Urothelium cell line (cell line): ENCODE measurements at regions not wholly inside any gene's neighbourhood (a gene's known extent, or its start where the extent isn't known, plus 50 kb on each side); places are given as distances from the start of the nearest gene placed in this dataset.

Experiments used
- DNase-seq: peaks from one replicate; pipeline ENCODE4 v3.0.0; 2011; ENCODE audit warnings: low spot score, mixed read lengths
- FAIRE-seq: peaks from 2 replicates; lab custom pipeline; 2011; peaks lifted over from hg19 to GRCh38; lab: Jason Lieb, UNC

DNA sequence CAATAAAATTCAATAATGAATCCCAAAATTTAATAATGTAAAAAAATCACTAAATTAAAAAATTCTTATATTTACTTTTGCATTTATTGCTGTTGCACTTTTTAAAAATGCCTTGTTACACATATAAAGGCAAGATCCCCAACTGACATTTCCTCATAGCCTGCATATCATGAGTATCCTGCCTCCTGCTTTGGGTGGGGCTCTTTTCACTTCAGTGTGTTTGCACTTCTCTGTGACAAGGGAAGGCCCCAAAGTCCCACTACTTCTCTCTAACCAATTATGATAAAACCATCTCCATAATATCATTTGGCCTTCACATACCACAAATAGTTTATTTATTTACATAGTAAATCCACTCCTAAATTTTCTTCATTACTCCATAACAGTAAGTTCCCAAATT lies 446.1 kb upstream of the MARCKS start:
- no peak for FAIRE-seq
- no peak for DNase-seq

DNA sequence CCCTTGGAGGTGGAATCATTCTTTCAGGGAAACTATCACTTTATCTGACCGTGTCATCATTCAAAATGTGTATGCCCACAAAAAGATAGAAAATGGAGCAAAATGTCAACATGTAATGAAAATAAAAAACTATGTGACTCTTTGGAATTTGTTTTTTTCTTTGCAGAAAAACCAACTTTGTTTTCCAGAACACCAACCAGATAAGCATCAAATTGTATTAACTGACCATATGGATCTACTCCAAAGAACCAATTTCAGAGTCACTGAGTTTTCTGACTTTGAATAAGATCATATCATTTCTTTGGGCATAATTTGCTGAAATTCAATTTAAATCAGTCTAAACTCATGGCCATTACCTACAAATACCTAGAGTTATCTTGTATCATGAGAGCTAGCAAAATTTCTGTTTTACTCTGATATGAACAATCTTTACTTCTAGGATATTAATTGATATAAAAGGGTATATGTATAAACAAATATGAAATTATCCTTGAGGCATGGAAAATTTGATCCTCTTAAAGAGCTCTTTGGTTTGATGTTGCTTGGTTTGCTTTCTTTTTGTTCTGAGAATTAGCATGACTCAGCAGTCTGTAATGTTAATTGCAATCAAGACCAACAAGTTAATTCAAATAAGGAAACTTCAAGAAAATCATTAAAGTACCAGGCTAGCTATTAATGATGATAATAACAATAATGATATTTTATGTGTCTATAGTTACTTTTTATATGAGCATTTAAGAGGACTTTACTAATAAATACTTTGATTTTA lies 444.4 kb upstream of the MARCKS start:
- no peak for FAIRE-seq
- DNase-seq = no peak

GRCh38 chr6:113414511-113414910 lies 442.6 kb upstream of the MARCKS start:
- FAIRE-seq (no peak), DNase-seq (peak; percentile 19)

DNA sequence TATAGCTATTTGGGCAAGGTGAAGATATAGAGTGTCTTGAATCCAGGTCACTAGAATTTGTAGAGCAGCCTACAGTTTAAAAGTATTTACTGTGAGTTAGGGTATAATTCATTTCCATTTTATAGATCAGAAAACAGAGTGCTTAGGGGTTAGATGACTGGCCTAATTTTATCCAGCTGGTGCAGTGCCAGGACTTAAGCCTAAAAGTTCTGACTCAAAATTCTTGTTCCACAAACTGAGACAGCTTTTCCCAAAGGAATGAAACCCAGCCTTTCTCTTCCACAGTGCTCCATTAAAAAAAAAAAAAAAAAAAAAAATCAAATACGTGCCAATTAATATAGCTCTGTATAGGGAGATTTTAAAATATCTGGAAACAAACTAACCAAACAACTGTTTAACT lies 441.0 kb upstream of the MARCKS start:
- no peak for FAIRE-seq
- no peak for DNase-seq

DNA sequence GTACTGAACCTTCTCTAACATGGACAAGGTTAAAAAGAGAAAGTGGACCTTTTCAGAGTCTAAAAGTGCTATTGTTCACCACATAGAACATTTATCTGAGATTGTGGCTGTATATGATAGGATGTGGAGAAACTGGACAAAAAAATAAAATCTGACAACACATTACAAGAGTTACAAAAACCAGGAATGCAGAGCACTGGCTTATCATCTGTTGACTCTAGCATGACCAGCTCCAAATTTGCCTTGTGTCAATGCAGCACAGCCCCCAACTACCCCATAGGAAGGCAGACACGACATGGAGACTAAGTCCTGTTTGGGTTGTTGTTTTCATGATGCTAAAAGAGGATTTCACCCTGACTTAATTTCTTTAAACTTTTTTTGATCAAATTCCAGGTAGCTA lies 436.9 kb upstream of the MARCKS start:
- DNase-seq (no peak), FAIRE-seq (no peak)

- DNase-seq = no peak
- FAIRE-seq = no peak
Observed at GRCh38 chr6:113421997-113422396, 435.1 kb upstream of the MARCKS start.

DNA sequence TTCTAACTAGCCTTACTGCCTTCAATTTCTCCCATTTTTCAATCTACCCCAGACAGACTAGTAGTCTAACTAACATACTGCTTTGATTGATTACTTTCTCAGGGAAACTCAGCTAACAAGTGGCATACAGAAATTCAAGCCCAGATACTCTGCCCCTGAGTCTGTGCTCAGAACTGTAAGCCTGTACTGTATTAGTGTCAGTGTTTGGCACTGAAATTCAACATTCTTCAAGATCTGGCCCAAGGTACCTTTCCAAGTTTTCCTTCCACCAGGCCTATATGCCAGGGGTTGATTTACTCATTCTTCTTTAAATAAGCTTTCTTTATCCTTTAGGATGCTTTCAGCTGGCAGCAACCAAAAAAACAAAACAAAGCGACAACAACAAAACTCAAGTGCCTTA lies 433.2 kb upstream of the MARCKS start:
- DNase-seq (no peak), FAIRE-seq (no peak)

DNA sequence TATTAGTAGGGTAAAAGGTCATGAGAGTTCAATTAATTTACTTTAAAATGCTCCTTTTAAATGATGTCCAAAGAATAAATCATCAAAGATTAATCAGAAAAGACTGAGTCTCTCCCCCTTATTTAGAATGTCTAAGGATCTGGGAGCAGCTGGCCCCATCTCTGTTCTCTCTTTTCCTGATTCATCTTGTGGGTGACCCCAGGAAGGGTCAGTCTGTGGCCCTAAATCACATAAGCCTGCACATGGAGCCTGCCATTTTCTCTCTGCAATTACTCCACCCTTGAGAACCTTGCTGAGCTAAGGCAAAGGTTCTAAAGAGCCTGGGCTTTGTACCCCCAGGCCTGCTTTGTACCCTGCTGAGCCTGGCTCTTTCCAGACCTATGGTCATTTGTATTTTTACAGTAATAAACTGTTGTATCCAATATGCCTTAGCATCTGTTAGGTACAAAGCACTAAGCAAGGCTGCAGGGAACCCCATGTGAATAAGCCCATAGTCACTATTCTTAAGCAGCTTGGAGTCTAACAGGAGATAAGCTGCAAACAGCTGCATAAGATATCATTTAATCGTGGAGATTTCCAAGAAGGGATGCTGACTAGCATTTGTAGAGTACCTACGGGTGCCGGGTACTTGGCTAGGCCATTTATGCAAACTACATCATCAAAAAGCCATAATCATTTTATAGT lies 431.0 kb upstream of the MARCKS start:
- FAIRE-seq (no peak), DNase-seq (no peak)

GRCh38 chr6:113427617-113428016 lies 429.5 kb upstream of the MARCKS start:
- FAIRE-seq (no peak), DNase-seq (no peak)

GRCh38 chr6:113428702-113429101 lies 428.4 kb upstream of the MARCKS start:
- FAIRE-seq (no peak), DNase-seq (no peak)

GRCh38 chr6:113432521-113433334 lies 424.4 kb upstream of the MARCKS start:
- DNase-seq (no peak), FAIRE-seq (no peak)

GRCh38 chr6:113433335-113433991 lies 423.7 kb upstream of the MARCKS start:
- DNase-seq (no peak), FAIRE-seq (no peak)

GRCh38 chr6:113434641-113435040 lies 422.5 kb upstream of the MARCKS start:
- DNase-seq (no peak), FAIRE-seq (no peak)

DNA sequence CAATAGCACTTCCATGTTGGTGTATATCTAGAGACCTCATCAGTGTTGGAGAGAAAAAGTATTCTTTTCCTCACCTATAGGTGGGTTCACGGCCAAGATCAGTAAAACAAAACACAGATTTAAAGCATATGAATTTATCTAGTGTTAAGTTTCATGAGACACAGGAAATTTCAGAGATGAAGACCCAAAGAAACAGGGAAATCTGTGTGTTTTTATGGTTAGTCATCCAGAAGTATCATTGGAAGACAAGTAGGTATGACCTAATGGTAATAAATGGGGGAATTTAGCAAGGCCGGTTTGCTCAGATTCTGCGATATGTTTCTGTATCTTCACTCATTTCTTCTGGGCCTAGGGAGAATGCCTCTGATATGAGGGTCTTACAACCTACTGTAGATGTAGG lies 419.6 kb upstream of the MARCKS start:
- DNase-seq (no peak), FAIRE-seq (no peak)

GRCh38 chr6:113439866-113440265 lies 417.3 kb upstream of the MARCKS start:
- FAIRE-seq = no peak
- no peak for DNase-seq

DNA sequence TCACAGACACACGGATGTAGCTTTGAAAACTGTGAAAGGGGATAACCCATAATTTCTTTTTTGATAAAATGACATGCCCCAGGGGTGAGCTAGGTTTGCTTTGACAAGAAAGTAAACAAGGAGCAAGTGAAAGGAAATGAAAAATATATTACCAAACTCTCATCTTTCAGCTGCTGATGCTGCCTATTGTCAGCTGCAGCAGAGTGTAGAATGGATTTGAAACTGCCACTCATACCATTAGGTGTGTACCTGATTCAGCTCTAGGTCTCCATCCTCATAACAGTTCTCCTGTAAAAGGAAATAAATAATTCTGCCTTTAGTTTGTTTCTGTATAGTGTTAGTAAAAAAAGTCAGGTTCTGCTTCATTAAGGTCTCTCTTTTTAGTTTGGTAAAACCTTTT lies 415.1 kb upstream of the MARCKS start:
- DNase-seq (no peak), FAIRE-seq (no peak)

- no peak for FAIRE-seq
- no peak for DNase-seq
Observed at GRCh38 chr6:113445201-113445600, 411.9 kb upstream of the MARCKS start.

DNA sequence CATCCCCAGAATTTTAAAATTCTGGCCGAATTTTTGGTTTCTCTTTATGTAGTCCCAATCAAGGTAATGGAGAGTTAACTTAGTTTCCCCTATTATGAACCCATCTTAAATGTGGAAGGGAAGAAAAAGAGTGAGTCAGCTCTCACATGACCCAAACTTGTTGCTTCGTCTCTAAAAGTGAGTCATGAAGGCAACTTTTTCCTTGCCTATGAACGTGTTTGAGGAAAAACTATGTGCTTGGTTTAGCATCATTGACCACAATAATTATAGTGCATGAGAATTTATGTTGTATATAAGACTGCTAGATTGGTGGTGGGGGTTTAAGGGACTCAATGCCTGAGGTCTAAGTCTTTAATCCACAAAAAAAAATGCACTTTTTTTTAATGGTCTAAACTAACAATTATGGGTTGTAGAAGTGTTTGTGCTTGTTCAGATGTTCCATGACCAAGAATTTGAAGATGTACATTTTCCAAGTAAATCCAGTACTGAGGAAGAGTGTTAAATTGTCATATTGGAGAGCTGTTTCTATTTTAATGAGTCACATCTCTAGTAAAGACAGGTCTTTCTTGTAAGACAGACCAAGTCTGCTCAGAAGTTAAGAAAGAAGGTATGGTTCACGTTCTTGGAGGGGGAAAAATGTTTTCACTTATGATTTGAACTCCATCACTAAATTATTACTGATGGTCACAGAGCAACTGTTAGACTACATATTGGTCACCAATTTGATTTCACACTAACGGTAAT lies 409.9 kb upstream of the MARCKS start:
- peak; percentile 32 for DNase-seq
- FAIRE-seq = no peak

DNA sequence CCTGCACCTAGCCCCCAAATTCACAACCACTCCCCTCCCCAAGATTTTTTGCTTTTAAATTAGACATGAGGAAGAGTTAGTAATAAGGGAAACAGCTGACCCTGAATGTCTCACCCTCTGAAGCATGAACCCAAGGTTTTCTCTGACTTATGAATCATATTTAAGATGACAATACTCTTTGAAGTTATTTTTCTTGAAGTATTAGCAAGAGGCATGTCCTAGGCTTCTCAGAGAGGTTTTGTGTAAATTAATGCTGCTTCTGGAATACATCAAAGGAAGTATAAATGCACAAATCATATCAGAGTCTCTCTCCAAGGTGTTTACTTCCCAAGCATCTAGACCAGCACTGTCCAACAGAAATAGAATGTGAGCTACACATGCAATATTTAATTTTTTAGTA lies 408.1 kb upstream of the MARCKS start:
- DNase-seq = no peak
- FAIRE-seq = no peak

- FAIRE-seq = no peak
- no peak for DNase-seq
Observed at GRCh38 chr6:113450061-113450465, 407.1 kb upstream of the MARCKS start.

GRCh38 chr6:113451049-113451448 lies 406.1 kb upstream of the MARCKS start:
- FAIRE-seq (no peak), DNase-seq (no peak)
